ENCODE measurements at regions not wholly inside any gene's neighbourhood (a gene's known extent, or its start where the extent isn't known, plus 50 kb on each side); places are given as distances from the start of the nearest gene placed in this dataset.

GRCh38 chr7:152966189-152966588 lies 206.6 kb downstream of the ACTR3B start:
- Histone ChIP-seq H3K4me1 (ENCODE audit: control insufficient read depth, insufficient read depth, low read length) (no peaks in the 10 kb centered on the region), H3K4me3 (ENCODE audit: low read depth in 2 of 2, low read length in 2 of 2) (no peak overlapping the region), H3K27me3 (ENCODE audit: control insufficient read depth, insufficient read depth, low read length) (no peaks in the 10 kb centered on the region), H3K27ac (ENCODE audit: low read length) (no peak overlapping the region), H3K36me3 (ENCODE audit: control insufficient read depth, insufficient read depth, low read length) (no peaks in the 10 kb centered on the region), H3K9me3 (ENCODE audit: control insufficient read depth, insufficient read depth, low read depth, low read length) (no peaks in the 10 kb centered on the region)
- TF ChIP-seq POLR2AphosphoS5 (IDR thresholded peaks at IDR 0.05; ENCODE audit: low read depth, low read length) (no peak), SIN3A (IDR thresholded peaks at IDR 0.05; ENCODE audit: borderline replicate concordance, insufficient read depth, low read depth, low read length) (no peak), CTCF (IDR thresholded peaks at IDR 0.05) (no peak), REST (IDR thresholded peaks at IDR 0.05; ENCODE audit: insufficient read depth in 1 of 2, low read depth in 2 of 2, low read length in 1 of 2) (no peak)
- no TSS peak for BruUV-seq (replicated peaks)
- intact Hi-C loops (cut with micrococcal nuclease; ENCODE audit: unreplicated experiment) (no loop called here), in situ Hi-C loops (cut with HindIII; ENCODE audit: low pct_unique_long_range_greater_than_20kb, low sequenced_read_pairs) (no loop called here)
- DNase-seq (ENCODE audit: low read depth, low spot score): no peak
- ChIA-PET CTCF (no interaction called here), POLR2A (no interaction called here)
- no peak for ATAC-seq

- H3K27ac ChIP-seq (ENCODE audit: low read length): no peak overlapping the region
- no peaks in the 10 kb centered on the region for H3K27me3 ChIP-seq (ENCODE audit: control insufficient read depth, insufficient read depth, low read length)
- POLR2A ChIA-PET: no interaction called here
- CTCF ChIA-PET: no interaction called here
- no peak overlapping the region for H3K4me3 ChIP-seq (ENCODE audit: low read depth in 2 of 2, low read length in 2 of 2)
- no peak for TF ChIP-seq POLR2AphosphoS5 (IDR thresholded peaks at IDR 0.05; ENCODE audit: low read depth, low read length)
- no peak for TF ChIP-seq TCF7L2 (IDR thresholded peaks at IDR 0.05; ENCODE audit: low read depth, low read length)
- no peak for TF ChIP-seq REST (IDR thresholded peaks at IDR 0.05; ENCODE audit: insufficient read depth in 1 of 2, low read depth in 2 of 2, low read length in 1 of 2)
- no peak for TF ChIP-seq SIN3A (IDR thresholded peaks at IDR 0.05; ENCODE audit: borderline replicate concordance, insufficient read depth, low read depth, low read length)
- TF ChIP-seq CTCF (IDR thresholded peaks at IDR 0.05): no peak
- in situ Hi-C loops (cut with HindIII; ENCODE audit: low pct_unique_long_range_greater_than_20kb, low sequenced_read_pairs): no loop called here
- H3K9me3 ChIP-seq (ENCODE audit: control insufficient read depth, insufficient read depth, low read depth, low read length): no peaks in the 10 kb centered on the region
- intact Hi-C loops (cut with micrococcal nuclease; ENCODE audit: unreplicated experiment): no loop called here
- no peaks in the 10 kb centered on the region for H3K36me3 ChIP-seq (ENCODE audit: control insufficient read depth, insufficient read depth, low read length)
- DNase-seq (ENCODE audit: low read depth, low spot score): no peak
- no peak for ATAC-seq
- BruUV-seq (replicated peaks): no TSS peak
- H3K4me1 ChIP-seq (ENCODE audit: control insufficient read depth, insufficient read depth, low read length): no peaks in the 10 kb centered on the region
Measured at GRCh38 chr7:152967958-152968357, 208.4 kb downstream of the ACTR3B start.
